GM12891 (cell line): ENCODE measurements at regions not wholly inside any gene's neighbourhood (a gene's known extent, or its start where the extent isn't known, plus 50 kb on each side); places are given as distances from the start of the nearest gene placed in this dataset.

Source experiments
- DNase-seq: peaks from one replicate; pipeline ENCODE4 v3.0.0; 2011; ENCODE audit warnings: low spot score; ENCODE audit not compliant: insufficient read length
- FAIRE-seq: peaks from 2 replicates; lab custom pipeline; 2011; peaks lifted over from hg19 to GRCh38; lab: Jason Lieb, UNC
- PAX5 ChIP-seq: IDR thresholded peaks from 2 replicates; pipeline ENCODE4 v1.6.1; 2011; ENCODE audit warnings: low read length, moderate library complexity, mild to moderate bottlenecking; ENCODE audit not compliant: insufficient read depth, severe bottlenecking
- POLR2A ChIP-seq: IDR thresholded peaks from 2 replicates; pipeline ENCODE4 v1.6.1; 2011; ENCODE audit warnings: low read depth, low read length, control low read depth
- POLR2AphosphoS5 ChIP-seq: IDR thresholded peaks from 2 replicates; pipeline ENCODE4 v1.6.1; 2011; ENCODE audit warnings: low read depth, low read length, control low read depth
- POU2F2 ChIP-seq: IDR thresholded peaks from 2 replicates; pipeline ENCODE4 v1.6.1; 2011; ENCODE audit warnings: low read depth, mild to moderate bottlenecking, control low read depth, low read length, moderate library complexity
- SPI1 ChIP-seq: IDR thresholded peaks from 2 replicates; pipeline ENCODE4 v1.6.1; 2011; ENCODE audit warnings: low read depth, low read length, control low read depth
- TAF1 ChIP-seq: IDR thresholded peaks from 2 replicates; pipeline ENCODE4 v1.6.1; 2011; ENCODE audit warnings: low read depth, low read length, control low read depth

DNA sequence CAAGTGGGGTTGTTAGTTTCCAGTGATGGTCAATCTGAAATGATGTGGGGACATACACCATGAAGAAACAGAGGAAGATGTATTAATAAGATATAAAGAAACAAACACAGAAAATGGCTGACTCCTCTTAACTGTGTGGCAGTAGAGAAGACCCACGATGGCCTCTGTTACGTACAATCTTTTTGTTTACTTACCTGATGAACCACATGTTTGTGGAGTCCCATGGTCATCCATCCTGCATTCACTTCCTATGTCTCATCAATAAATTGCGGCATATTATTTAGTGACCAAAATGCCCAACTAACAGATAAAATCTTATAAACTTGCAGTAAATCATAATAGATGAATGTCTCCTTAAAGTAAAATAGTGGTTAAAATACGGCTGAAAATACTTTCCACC is 740.1 kb upstream of the LINC00305 start:
- TF ChIP-seq PAX5 (no peak), TAF1 (no peak), POLR2AphosphoS5 (no peak), POLR2A (no peak), SPI1 (no peak), POU2F2 (no peak)
- FAIRE-seq (no peak), DNase-seq (no peak)

DNA sequence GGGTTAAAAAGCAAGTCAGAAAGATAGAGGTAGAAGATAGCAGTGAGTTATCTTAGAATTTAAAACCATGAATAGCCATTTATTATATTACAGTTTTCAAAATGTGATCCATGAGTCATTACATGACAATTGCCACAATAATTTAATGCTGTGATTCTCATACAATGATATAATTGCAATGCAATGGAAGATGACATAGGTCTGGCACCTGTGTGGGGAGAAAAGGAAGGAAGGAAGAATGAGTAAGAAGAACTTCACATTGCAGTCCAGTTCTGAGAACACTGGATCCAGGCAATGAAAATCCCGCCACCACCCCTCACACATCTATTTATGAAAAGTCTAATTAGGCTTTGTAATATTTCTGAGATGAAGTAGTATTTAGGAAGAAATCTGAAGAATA is 738.1 kb upstream of the LINC00305 start:
- FAIRE-seq (no peak), DNase-seq (no peak)
- no peak for TF ChIP-seq POLR2AphosphoS5
- no peak for TF ChIP-seq TAF1
- no peak for TF ChIP-seq POLR2A
- TF ChIP-seq POU2F2: no peak
- TF ChIP-seq PAX5: no peak
- no peak for TF ChIP-seq SPI1

GRCh38 chr18:64882896-64883295 is 734.0 kb upstream of the LINC00305 start:
- no peak for TF ChIP-seq POU2F2
- no peak for TF ChIP-seq PAX5
- no peak for TF ChIP-seq SPI1
- no peak for TF ChIP-seq TAF1
- TF ChIP-seq POLR2AphosphoS5: no peak
- TF ChIP-seq POLR2A: no peak
- no peak for FAIRE-seq
- no peak for DNase-seq

DNA sequence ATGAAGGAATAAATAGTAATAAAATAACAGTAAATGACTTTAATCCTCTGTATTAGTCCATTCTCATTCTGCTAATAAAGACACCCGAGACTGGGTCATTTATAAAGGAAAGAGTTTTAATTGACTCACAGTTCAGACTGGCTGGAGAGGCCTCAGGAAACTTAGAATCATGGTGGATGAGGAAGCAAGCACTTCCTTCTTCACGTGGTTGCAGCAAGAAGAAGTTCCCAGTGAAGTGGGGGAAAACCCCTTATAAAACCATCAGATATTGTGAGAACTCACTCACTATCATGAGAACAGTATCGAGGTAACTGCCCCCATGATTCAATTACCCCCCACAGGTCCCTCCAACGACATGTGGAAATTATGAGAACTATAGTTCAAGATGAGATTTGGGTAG is 727.9 kb upstream of the LINC00305 start:
- DNase-seq (no peak), FAIRE-seq (no peak)
- TF ChIP-seq TAF1: no peak
- no peak for TF ChIP-seq POLR2AphosphoS5
- no peak for TF ChIP-seq POLR2A
- no peak for TF ChIP-seq POU2F2
- no peak for TF ChIP-seq PAX5
- TF ChIP-seq SPI1: no peak

- FAIRE-seq: no peak
- no peak for DNase-seq
- TF ChIP-seq PAX5 (no peak), POLR2A (no peak), TAF1 (no peak), POU2F2 (no peak)
Measured at GRCh38 chr18:64872710-64873458, 724.0 kb upstream of the LINC00305 start.

DNA sequence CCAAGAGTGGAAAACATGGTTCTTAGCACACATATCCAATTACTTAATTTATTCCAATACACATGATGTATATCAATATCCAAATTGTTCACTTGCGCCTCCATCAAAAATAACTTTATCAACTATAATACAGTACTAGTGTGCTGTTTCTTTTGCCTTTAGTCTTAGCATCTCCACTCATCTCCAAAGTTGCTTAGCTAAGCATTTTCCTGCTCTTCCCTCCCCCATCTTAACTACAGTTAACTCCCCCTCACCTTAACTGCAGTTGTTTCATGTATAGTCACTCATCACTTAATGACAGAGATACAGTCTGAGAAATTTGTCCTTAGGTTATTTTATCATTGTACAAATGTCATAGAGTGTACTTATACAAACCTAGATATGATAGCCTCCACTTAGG is 705.2 kb upstream of the LINC00305 start:
- FAIRE-seq: no peak
- DNase-seq: no peak
- no peak for TF ChIP-seq PAX5
- no peak for TF ChIP-seq SPI1
- no peak for TF ChIP-seq POLR2AphosphoS5
- TF ChIP-seq POLR2A: no peak
- no peak for TF ChIP-seq TAF1

GRCh38 chr18:64852281-64852680 is 703.4 kb upstream of the LINC00305 start:
- no peak for FAIRE-seq
- TF ChIP-seq TAF1: no peak
- no peak for TF ChIP-seq POLR2AphosphoS5
- TF ChIP-seq SPI1: no peak
- no peak for TF ChIP-seq POU2F2
- TF ChIP-seq POLR2A: no peak
- TF ChIP-seq PAX5: no peak
- no peak for DNase-seq

DNA sequence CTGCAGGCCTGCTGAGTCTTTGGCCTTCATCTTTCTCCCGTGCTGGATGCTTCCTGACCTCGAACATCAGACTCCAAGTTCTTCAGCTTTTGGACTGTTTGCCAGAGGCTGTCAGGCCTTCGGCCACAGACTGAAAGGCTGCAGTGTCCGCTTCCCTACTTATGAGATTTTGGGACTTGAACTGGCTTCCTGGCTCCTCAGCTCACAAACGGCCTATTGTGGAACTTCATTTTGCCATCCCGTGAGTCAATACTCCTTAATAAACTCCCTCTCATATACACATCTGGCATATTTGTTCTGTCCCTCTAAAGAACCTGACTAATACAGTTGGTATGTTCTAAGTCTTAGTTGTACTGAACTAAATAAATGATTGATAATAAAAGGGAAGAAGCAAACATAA is 702.8 kb upstream of the LINC00305 start:
- DNase-seq (no peak), FAIRE-seq (no peak)
- TF ChIP-seq TAF1 (no peak), SPI1 (no peak), POLR2AphosphoS5 (no peak), PAX5 (no peak), POU2F2 (no peak), POLR2A (no peak)

DNA sequence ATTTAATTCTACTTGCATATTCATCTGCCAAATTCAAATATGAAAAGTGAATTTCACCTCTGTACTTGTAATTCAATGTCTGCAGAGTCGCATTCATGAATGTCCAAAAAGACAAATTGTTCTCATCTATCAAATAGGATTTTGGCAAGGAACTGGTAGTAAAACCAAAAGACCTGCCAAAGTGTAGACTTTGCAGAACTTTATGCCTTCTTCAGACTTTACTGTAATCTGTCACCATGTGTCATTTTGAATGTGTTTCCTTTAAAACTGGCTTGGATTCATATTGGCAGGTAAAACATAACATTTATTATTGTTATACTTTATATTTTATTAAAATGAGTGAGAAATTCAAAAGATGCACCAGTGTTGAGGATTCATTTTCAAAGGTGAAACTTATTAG is 701.9 kb upstream of the LINC00305 start:
- no peak for FAIRE-seq
- TF ChIP-seq POLR2AphosphoS5: no peak
- TF ChIP-seq TAF1: no peak
- TF ChIP-seq PAX5: no peak
- no peak for TF ChIP-seq SPI1
- no peak for TF ChIP-seq POLR2A
- TF ChIP-seq POU2F2: no peak

More for the DNA sequence above, 701.9 kb upstream of the LINC00305 start:
- no peak for DNase-seq
